ENCODE measurements at regions not wholly inside any gene's neighbourhood (a gene's known extent, or its start where the extent isn't known, plus 50 kb on each side); places are given as distances from the start of the nearest gene placed in this dataset.
"Not testable (repeated sequence)": the region's sequence is repeated elsewhere in the genome, so short reads cannot be mapped to it uniquely, and the experiment has no call there.

DNA sequence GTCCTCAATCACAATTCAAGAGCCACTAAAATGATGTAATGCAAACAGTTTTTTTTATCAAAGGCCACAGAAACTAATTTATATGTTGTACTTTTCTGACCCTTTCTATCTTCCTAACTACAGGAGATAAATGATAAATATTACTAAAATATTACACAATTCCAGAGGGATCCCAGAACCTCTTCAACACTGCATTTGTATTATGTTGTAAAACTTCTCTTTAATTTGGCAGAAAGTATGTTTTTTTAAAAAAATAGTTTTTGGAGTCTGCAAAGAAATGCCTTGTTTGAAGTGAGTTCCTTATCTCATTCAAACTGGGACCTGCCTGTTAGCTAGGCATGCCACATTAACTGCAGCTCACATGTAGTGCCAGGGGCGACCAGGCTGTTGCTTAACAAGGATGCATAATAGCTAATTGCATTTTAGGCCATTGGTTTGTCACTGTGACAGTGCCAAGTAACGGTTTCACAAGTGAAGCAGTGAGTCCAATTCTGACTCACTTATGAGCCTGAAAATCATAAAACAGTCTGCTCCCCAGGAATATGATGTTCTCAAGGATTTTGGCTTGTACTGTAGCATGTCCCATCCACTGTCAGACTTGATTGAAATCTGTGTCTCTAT is 266.9 kb downstream of the KTN1 start:
- no peak for DNase-seq (ENCODE audit: low read depth in 2 of 2)

DNA sequence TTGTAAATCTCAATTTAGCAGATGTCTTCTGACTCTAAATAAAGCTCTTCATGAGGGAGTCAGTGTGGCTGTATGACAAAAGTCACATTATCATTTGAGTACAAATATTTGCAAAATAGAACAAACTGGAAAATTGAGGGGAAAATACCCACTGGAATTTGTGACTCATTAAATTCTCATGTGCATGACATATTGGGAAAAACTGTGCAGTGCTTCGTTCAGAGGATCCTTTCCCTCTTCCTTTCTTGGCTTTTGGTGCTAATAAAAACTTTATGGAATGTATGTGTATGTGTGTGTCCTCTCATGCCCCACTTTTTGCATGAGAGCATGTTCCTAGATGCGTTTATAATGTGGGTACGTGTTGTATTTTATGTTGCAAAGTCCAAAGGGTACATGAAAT is 267.8 kb downstream of the KTN1 start:
- DNase-seq (ENCODE audit: low read depth in 2 of 2), result no peak

DNA sequence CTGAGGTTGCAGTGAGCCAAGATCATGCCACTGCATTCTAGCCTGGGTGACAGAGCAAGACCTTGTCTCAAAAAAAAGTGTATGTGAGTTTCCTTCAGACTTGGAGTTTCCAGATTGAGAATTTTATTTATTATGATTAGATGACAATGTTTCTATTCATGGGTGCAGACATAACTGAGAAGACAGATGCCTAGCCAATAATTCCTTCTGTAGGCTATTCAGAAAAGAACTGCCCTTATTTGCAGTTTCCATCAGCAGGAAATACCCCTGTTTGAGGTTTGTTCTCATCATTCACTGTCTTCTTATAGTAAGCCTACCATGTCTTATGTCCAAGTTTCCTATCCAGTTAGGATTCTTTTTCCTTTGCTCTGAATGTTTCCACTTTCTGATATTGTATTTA is 269.0 kb downstream of the KTN1 start:
- no peak for DNase-seq (ENCODE audit: low read depth in 2 of 2)

DNA sequence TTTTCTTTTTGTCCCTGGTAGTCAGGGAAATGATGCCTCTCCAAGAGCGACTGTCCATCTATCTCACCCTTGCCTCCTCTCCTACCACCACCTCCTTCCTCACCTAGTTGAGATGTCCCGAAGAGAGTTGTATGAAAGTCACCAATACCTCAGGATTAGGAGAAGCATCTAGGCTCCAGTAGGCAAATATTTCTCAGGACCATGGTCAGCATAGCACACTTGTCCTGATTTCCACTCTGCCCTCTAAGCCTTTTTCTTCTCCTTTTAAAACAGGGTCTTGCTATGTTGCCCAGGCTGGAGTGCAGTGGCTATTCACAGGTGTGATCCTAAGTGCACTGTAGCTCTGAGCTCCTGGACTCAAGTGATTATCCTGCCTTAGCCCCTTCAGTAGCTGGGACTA is 268.4 kb upstream of the PELI2 start:
- DNase-seq (ENCODE audit: low read depth in 2 of 2), result no peak

DNA sequence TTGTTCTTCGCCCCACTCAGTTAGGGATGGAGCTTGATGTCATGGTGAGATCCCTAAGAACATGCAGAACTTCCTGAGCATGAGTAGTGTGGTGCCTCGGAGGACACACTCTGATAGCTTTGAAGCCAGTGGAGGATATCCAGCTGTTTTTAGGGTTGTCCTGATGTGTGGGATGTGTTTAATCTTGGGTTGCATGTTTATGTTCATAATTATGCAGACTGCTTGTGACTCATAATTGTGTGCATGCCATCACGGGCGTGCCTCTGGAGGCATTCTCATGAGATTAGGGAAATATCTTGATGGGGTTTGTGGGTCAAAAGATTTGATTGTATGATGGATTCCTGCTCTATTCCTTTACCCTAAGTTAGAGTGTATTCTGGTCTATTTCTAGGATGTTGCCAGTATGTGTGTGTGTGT is 267.4 kb upstream of the PELI2 start:
- no peak for DNase-seq (ENCODE audit: low read depth in 2 of 2)

DNA sequence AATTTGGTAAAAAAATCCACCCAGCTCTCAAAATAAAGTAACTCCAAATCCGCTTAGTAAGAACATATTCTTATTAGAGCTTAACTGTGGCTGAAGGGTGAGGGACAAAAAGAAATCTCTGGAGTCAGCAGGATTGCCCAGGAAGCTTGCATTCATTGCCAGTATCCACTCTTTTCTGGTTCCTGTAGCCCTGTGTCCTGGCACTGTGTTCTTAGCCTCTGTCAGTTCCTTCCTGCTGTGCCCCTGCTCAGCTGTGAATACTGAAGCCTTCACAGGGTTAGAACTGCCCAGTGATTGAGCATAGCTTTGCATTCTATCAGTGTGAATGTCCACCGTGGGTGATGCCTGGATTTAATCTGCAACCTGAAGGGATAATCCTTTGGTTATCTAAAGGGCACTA is 266.9 kb upstream of the PELI2 start:
- no peak for DNase-seq (ENCODE audit: low read depth in 2 of 2)

DNA sequence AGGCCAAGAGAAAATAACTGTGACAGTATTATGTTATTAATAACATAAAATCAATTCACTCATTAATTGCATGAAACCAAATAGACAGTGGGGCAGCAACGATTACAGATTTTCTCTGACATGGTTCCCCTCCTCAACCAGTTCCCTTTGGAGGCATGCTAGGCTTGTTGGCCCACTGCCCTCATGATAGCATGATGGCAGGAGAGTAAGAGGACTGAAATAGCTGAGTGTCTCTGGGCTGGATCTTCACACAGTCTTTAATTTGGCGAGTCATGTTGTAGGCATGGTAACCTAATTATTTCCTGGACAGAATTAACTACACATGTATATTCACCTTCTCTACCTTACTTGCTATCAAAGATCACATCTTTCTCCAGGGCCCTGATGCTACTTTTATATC is 266.2 kb upstream of the PELI2 start:
- no peak for DNase-seq (ENCODE audit: low read depth in 2 of 2)

DNA sequence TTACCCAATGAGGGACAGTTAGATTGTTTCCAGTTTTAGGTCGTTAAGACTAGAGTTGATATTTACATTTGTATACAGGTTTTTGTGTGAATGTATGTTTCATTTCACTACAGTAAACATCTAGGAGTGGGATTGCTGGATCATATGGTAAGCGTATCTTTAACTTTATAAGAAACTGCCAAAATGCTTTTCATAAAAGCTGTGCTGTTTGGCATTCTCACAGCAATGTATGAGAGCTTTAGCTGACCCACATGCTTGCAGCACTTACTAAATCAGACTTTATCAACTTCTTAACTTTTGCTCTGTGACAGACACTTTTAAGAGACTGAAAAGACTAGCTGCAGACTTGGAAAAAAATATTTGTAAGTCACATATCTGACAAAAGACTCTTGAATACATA is 262.5 kb upstream of the PELI2 start:
- DNase-seq (ENCODE audit: low read depth in 2 of 2), result no peak

DNA sequence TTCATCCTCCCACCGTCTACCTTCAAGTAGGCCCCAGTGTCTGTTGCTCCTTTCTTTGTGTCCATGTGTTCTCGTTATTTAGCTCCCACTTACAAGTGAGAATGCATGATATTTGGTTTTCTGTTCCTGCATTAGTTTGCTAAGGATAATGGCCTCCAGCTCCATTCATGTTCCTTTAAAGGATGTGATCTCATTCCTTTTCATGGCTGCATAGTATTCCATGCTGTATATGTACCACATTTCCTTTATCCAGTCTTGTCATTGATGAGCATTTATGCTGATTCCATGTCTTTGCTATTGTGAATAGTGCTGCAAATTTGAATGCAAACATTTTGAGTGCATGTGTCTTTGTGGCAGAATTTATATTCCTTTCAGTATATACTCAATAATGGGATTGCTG is 259.6 kb upstream of the PELI2 start:
- no peak for DNase-seq (ENCODE audit: low read depth in 2 of 2)

DNA sequence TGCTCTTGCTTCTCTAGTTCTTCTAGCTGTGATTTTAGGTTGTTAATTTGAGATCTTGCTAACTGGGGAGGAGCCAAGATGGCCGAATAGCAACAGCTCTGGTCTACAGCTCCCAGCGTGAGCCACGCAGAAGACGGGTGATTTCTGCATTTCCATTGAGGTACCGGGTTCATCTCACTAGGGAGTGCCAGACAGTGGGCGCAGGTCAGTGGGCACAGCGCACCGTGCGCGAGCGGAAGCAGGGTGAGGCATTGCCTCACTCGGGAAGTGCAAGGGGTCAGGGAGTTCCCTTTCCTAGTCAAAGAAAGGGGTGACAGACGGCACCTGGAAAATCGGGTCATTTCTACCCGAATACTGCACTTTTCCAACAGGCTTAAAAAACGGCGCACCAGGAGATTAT is 256.6 kb upstream of the PELI2 start:
- DNase-seq (ENCODE audit: low read depth in 2 of 2), result not testable (repeated sequence)

DNA sequence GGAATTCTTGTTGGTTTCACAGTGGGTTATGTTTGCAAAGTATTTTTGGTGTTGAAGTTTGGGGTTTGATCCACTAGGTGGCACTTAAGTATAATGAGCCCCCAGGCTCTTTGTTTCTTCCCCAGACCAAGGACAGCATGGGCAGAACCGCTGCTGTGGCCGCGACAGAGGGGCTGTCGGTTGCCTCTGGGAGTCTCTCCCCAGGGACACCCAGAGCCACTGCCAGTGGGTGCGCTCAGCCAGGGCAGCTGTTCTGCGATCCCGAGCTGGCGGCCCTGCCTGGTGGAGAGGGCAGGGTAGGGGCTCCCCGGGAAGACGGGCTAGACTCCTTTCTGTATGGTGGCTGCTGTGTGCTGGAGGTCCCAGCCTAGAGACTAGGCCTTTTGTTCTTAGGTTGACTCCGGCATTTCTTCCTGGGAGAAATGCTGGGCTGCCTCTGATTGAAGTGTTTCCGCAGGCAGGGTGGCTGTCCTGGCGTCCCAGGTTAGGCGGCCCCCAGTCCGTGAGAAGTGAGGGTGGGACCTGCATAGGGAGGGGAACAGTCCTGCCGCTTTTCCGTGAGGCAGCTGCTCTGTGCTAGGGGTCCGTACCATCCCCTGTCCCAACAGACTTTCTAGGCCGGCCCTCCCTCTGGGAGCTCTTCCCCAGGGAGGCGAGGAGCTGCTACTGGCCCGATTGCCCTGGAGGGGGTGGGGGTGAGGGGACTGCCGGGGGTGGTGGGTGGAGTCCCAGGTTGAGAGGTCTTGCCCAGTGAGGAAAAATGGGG is 253.1 kb upstream of the PELI2 start:
- DNase-seq (ENCODE audit: low read depth in 2 of 2), result no peak

DNA sequence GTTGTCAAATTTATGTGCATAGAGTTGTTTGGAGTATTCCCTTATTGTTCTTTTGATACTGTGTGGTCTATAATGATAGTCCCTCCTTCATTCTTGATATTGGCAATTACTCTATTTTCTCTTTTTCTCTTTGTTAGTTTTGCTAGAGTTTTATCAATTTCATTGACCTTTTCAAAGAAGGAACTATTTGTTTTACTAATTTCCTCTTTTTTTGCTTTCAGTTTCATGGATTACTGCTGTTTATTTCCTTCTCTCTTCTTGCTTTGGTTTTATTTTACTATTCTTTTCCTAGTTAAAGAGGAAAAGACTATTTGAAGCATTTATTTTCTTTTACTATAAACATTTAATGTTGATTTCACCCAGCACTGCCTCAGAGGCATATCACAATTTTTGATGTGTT is 250.9 kb upstream of the PELI2 start:
- no peak for DNase-seq (ENCODE audit: low read depth in 2 of 2)

DNA sequence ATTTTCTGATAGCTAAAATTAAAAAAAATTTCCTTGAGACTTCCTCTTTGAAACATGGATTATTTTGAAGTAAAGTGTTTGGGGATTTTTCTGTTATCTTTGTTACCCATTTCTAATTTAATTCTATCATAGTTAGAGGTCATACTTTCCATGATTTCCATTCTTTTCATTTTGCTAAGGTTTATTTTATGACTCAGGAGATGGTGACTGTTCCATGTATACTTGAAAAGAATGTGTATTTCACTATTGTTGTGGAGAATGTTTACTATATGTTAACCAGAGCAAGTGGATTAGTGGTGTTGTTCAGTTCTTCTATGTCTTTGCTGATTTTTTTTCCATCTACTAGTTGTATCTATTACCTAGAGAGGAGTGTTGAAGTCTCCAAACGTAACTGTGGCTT is 250.5 kb upstream of the PELI2 start:
- no peak for DNase-seq (ENCODE audit: low read depth in 2 of 2)

DNA sequence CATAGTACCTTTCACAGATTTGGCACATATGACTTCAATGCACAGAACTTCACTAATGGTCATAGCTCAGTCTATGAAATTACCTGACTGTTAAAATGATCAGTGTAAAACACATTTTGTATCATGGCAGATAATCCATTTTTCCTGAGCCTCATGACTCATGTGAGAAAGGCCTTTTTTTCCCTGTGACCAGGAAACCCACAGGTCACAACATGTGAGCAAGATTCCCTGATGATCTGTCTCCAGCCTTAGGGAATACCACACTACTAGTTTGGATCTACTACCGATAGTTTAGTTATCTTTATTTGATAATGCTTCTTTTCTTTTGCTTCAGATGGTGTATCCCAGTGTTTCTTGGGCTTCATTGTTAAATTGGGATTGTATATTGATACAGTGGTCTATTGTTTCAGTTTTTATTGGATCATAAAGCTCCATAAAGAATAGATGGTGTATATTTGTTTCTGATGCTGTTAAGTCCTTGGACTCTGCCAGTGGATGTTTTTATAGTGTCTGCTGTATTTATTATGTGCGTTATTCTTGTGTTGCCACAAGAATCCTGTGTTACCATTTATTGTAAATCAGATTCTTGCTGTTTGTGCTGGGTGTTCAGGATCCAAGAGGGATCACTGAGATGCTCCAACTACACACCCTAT is 248.7 kb upstream of the PELI2 start:
- DNase-seq (ENCODE audit: low read depth in 2 of 2), result no peak

DNA sequence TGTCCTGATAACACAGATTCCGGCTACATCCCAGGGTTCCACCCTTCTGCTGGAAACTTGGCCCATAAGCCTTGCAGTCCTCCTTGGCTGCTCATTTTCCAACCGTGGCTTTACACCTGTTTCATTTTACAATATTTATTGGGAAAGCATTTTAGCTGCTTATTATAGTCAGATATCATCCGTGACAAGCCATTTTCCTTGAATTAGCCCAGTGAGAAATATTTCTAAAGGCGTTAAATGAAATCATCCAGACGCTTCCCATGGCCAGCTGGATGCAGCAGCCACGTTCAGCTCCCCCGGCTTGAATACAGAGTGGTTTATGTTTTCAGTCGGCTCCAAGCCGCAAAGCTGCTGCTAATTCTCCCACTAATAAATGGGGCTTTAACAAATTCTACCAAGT is 245.0 kb upstream of the PELI2 start:
- DNase-seq (ENCODE audit: low read depth in 2 of 2), result no peak

DNA sequence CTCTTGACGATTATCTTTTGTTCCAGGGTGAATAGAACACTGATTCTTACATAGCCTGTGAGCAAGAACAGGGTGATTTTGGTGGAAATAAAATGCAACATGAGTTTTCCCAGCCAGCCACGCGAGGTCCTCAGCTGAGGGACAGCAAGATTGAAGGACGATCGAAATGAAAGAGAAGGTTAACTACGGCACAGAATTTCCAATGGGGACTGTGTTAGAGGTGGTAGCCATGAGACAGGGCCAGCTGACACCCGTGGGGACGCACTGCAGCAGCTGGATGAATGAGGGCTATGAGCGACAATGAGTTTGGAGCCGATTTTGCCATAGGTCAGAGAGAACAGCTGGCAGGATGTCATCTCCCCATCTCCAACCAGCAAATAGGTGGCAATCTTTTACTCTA is 243.4 kb upstream of the PELI2 start:
- no peak for DNase-seq (ENCODE audit: low read depth in 2 of 2)

DNA sequence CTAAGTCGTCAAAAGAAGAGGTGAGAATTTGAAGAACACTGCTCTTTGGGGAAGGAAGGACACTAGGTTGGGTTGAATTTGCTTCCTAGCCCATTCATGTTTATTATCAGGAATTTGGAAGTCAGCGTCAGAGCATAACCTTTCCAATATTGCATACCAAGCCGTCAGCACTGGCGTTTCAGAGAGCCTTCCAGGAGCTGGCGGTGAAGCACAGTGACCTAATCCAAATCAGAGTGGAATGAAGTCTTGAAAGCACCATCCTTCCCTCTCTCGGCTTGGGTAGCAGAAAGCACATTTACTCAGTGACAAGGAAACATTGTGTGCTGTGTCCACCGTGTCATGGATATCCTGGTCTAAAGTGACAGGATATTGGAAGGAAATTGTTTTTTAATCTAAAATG is 240.3 kb upstream of the PELI2 start:
- DNase-seq (ENCODE audit: low read depth in 2 of 2), result no peak

DNA sequence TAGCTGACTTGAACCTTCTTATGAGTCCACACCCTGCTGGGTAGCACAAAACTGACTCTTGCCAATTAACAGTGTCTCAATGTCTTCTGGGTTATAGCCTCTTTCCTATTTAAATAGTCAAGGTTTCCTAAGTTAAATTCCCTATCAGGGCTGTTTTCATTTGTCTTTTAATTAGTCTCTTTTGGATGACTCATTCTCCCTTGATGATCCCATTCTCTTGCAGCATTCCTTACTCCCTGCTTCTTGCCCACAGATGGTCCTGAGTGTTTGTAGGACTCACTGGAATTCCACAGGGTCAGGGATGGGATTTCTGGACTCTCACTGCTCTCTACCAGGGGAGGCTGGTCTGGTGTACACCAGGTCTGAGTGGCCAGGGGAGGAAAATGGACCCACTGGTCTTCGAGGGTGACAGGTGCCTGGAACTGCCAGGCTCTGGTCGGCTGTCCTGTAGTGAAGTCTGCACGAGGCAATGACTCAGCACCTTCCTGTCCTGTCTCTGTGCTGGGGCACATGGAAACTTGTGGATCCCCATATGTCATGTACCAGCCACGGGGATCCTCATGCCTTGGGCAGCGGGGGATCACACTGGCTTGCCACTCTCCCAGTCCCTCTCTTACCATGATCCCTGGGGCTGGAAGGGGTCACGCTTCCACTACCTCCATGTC is 236.5 kb upstream of the PELI2 start:
- DNase-seq (ENCODE audit: low read depth in 2 of 2), result no peak

DNA sequence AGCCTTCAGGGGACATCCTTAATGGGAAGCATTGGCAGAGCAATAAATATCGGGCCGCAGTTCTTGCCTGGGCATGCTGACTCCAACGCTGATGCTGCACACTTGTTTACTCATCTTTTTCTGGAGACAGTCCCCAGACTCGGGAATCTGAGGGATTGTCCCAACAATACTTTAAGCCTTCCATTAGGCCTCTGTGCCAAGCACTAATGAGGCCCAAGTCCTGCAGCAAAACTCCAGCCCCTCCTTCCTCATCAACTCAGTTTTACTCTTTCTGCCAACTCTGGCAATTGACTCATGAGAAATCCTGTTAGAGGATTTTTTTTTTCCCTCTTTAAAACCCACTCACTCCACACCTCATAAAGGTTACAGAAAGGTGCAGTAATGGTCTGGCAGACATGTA is 233.4 kb upstream of the PELI2 start:
- DNase-seq (ENCODE audit: low read depth in 2 of 2), result no peak

DNA sequence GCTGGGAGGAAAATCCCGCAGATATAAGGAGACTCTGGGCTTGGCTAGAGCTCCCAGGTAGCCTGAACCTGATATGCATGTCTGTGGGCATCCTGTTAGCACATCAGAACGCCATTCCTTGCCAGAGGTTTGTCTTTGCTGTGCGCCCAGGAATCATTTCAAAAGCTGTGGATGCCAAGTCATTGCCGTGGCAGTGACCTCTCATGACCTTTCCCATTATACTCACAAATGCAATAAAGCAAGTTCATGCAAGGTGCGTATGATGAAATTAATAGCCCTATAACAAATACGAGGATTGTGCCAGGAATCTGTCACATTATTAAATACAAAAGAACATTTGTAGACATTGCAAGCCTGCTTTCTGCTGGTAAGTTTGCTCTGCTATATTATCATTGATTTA is 229.1 kb upstream of the PELI2 start:
- DNase-seq (ENCODE audit: low read depth in 2 of 2), result no peak

DNA sequence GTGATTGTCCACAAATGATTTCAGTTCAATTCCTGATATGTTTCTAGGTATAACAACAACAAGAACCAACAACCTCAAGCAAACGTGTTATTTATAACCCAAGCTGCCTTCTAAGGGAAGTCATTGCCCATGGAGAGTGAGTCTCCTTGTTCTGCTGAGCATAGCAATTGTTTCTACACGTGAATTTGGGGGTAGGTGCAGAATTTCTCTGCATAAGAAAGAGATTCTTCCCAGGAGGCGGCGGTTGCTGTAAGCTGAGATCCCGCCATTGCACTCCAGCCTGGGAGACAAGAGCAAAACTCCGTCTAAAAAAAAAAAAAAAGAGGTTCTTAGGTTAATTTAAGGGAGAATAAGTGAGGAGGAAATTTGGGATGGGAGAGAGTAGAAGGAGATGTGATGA is 226.5 kb upstream of the PELI2 start:
- no peak for DNase-seq (ENCODE audit: low read depth in 2 of 2)

DNA sequence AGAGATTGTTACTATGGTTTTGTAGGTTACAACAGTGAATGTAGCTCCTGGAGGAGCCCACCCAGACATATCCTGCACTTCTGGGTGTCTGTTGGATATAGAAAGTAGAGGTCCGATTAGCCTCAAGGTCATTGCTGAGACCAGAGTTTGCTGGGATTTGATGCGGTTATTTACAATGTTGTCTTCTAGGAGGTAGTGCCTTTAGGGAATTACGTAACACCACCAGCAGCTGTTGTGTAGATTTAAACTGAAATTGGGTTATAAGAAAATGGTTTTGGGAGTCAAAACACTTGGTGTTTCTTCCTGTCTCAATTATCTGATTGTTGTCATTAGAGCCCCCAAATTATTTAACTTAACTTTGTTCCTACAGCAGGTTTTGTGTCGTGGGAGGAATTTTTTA is 225.3 kb upstream of the PELI2 start:
- no peak for DNase-seq (ENCODE audit: low read depth in 2 of 2)

DNA sequence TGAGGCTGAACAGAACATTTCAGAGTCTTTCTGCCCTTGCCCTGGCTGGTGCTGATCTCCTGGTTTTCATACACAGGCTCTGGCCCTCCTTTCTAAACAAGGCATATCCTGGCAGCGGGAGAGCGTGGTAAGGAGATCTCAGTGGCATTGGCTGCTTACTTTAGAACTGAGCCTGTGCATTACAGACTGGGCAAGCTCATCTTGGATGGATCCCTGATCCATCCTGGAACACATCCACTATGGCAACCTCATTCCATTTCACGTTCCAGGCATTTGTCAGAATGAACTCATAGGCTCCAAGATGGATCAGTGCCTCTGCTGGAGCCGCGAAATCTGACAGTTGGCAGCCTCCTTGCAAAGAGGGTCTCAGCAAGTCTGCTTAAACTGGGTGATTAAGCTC is 224.5 kb upstream of the PELI2 start:
- DNase-seq (ENCODE audit: low read depth in 2 of 2), result no peak

Measured in stimulated activated CD4-positive, alpha-beta T cell treated with anti-CD3 and anti-CD28 coated beads, Interleukin-15, amount 100 ng/mL, for 48 hours (primary cell).